NCI-H1048 (cell line): ENCODE measurements at regions not wholly inside any gene's neighbourhood (a gene's known extent, or its start where the extent isn't known, plus 50 kb on each side); places are given as distances from the start of the nearest gene placed in this dataset.
"Not testable (repeated sequence)": the region's sequence is repeated elsewhere in the genome, so short reads cannot be mapped to it uniquely, and the experiment has no call there.

Source experiments
- DNase-seq: peaks from one replicate; lab custom pipeline; 2025; lab: John Stamatoyannopoulos, UW

- no peak for DNase-seq
These were observed 97.0 kb downstream of the DRD1 start for GRCh38 chr5:175347027-175347426.

- no peak for DNase-seq
These were observed 99.4 kb downstream of the DRD1 start for GRCh38 chr5:175344331-175345195.

GRCh38 chr5:175343308-175343707 is 100.7 kb downstream of the DRD1 start:
- DNase-seq, result no peak

GRCh38 chr5:175340180-175340579 is 103.8 kb downstream of the DRD1 start:
- no peak for DNase-seq

- no peak for DNase-seq
These were observed 106.3 kb downstream of the DRD1 start for GRCh38 chr5:175337680-175338079.

GRCh38 chr5:175336781-175337180 is 107.2 kb downstream of the DRD1 start:
- no peak for DNase-seq

GRCh38 chr5:175335691-175336090 is 108.3 kb downstream of the DRD1 start:
- no peak for DNase-seq

GRCh38 chr5:175331173-175332036 is 112.6 kb downstream of the DRD1 start:
- DNase-seq, result not testable (repeated sequence)

GRCh38 chr5:175329976-175330375 is 114.0 kb downstream of the DRD1 start:
- DNase-seq, result no peak

GRCh38 chr5:175328687-175329086 is 115.3 kb downstream of the DRD1 start:
- DNase-seq, result no peak

- no peak for DNase-seq
These were observed 115.8 kb downstream of the DRD1 start for GRCh38 chr5:175328176-175328575.

- no peak for DNase-seq
These were observed 118.3 kb downstream of the DRD1 start for GRCh38 chr5:175325681-175326080.

GRCh38 chr5:175321927-175322532 is 122.0 kb downstream of the DRD1 start:
- no peak for DNase-seq

GRCh38 chr5:175319199-175319598 is 124.8 kb downstream of the DRD1 start:
- no peak for DNase-seq

GRCh38 chr5:175317872-175318271 is 126.1 kb downstream of the DRD1 start:
- DNase-seq, result no peak

- no peak for DNase-seq
These were observed 134.7 kb downstream of the DRD1 start for GRCh38 chr5:175309218-175309810.

- no peak for DNase-seq
These were observed 135.3 kb downstream of the DRD1 start for GRCh38 chr5:175308701-175309100.

GRCh38 chr5:175306381-175306780 is 137.6 kb downstream of the DRD1 start:
- DNase-seq, result no peak

GRCh38 chr5:175305251-175305650 is 138.7 kb downstream of the DRD1 start:
- DNase-seq, result no peak

- DNase-seq, result no peak
These were observed 153.6 kb downstream of the DRD1 start for GRCh38 chr5:175290379-175290778.

- DNase-seq, result no peak
These were observed 155.8 kb downstream of the DRD1 start for GRCh38 chr5:175288048-175288621.

- DNase-seq, result no peak
These were observed 157.0 kb downstream of the DRD1 start for GRCh38 chr5:175286981-175287380.
